T-helper 9 cell (primary cell): ENCODE measurements at regions not wholly inside any gene's neighbourhood (a gene's known extent, or its start where the extent isn't known, plus 50 kb on each side); places are given as distances from the start of the nearest gene placed in this dataset.

Experiments
- DNase-seq: peaks from one replicate; pipeline ENCODE4 v3.0.0-alpha.2; 2020

DNA sequence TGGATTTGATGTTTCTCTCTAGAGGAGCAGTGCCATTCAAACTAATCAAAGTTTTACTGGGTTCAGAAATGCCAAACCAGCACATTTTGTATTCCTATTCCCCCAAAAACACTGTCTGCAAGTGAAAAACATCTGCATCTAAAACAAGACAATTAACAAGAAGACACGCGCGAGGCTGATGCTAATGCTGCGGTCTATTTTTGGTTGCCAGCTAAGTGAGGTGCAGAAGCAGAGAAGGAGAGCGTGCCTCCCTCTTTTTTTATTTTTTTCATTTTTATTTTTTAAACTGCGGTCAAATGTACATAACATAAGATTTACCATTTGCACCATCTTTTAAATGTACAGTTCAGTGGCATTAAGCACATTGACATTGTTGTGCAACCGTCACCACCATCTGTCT, 641.1 kb downstream of the DHX35 start:
- DNase-seq: no peak

GRCh38 chr20:39602649-39603048, 640.5 kb downstream of the DHX35 start:
- DNase-seq: no peak

DNA sequence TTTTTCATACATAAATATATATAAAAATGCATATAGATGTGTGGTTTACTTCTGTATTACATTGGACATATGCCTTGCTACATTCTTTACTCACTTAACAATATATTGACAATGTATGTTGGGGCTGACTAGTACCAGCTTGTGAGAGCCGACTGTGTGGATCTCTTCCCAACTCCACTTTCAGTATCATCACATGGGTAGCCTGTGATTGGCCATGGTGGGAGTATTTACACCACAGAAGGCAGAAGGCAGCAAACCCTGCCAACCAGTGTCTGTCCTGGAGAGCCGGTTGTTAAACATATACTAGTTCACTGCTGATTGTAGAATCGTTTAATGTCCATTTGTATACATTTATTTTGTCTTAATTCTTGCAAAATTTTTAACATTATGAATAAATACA, 638.7 kb downstream of the DHX35 start:
- DNase-seq: no peak

GRCh38 chr20:39600156-39600555, 638.0 kb downstream of the DHX35 start:
- no peak for DNase-seq

- DNase-seq: no peak
These were observed 634.4 kb downstream of the DHX35 start for GRCh38 chr20:39596554-39596953.

DNA sequence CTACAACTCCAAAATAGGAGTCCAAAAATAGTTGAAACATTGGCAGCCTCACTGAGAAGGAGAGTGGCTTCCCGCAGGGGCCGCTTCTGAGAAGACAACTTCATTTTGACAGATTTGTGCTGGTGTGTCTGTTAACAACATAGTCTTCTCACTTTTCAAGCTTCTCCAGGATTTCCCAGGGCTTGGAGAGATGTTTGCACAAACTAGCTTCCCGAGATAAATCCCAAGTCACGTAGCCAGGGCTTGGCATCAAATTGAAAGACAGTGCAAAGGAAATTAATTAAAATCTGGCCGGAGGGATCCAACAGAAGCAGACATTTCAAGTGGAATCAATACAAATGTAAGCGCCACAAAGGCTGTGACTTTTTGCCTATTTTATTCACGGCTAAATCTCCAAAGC, 630.2 kb downstream of the DHX35 start:
- no peak for DNase-seq

- DNase-seq: no peak
These were observed 626.1 kb downstream of the DHX35 start for GRCh38 chr20:39588148-39588757.

GRCh38 chr20:39581034-39581433, 618.9 kb downstream of the DHX35 start:
- no peak for DNase-seq

GRCh38 chr20:39576771-39577170, 614.6 kb downstream of the DHX35 start:
- no peak for DNase-seq

DNA sequence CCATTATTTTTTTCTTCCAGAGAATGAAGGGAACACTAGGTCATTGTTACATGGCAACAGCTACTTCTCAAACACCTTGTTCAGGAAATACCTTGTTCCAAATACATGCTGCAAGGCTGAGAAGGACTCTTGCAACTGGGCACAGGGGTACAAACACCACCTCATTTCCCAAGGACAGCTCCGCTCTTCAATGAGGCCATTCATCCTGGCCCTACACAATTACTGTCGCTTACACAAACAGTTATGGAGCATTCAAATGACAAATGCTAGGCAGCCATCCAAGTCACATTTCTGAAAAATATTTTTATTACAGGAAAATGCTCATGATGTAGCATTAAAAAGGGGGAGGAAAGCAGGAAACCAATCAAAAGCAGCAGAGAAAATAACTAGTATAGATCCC, 611.9 kb downstream of the DHX35 start:
- DNase-seq: no peak

DNA sequence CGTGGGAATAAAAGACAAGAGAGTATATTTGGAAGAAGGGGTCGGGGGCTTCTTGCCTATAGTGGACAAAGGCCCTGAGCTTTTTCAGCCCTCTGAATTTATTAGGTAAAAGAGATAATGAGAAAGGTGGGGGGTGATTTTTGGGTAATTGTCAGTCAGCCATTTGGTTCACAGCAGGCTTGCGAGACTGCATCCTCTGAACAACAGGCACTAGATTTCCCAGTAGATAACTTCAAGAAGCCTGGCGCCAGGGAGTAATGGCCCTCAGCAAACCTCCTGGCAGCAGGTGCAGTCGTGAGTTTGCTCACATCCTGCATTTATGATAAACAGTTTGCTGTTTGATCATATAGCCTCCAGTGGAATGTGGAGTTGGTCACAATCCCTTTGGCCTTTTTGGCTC, 609.0 kb downstream of the DHX35 start:
- DNase-seq: no peak

DNA sequence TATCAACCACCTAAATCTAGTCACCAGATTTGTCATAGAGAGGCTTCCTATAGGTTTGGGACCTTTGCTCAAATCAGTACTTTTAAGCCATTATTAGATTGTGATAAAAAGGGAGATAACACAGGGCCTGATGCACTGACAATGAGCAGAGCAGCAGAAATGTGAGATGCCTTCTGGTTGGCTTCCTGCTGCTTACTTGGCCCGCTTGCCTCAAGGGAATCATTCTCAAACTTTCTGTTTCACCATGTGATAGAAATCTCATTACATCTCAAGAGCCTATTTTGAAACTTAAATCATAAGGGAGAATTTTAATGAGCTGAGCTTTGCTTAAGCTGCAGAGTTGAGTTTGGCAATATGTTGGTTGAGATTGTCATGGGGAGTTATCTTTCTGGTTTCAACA, 606.0 kb downstream of the DHX35 start:
- no peak for DNase-seq

DNA sequence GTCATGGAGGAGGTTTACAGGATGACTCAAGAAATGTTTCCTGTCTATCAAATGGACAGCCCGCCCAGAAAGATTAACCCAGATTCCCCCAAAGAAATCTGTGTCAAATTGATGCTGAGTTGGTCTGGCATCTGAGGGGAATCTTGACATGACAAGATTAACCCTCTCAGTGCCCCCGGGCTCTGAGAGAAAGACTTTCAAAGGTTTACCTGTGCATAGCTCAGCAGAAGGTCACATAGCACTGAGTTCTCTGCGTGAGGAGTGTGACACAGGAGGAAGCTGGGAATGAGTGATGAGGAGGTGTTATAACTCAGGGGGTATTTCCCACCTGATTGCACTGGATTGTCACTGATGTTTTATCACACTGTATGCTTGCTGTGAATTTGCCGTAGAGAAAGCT, 601.2 kb downstream of the DHX35 start:
- no peak for DNase-seq

DNA sequence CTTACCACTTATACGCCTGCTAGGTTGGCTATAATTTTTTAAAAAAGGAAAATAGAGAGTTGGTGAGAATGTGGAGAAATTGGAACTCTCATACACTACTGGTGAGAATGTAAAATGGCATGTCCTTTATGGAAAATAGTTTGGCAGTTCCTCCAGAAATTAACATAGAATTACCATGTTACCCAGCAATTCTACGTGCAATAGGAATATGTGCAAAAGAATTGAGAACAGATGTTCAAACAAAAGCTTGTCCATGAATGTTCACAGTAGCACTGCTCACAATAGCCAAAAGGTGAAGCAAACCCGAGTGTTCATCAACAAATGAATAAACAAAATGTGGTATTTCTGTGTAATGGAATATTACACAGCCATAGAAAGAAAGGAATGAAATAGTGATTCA, 592.2 kb downstream of the DHX35 start:
- no peak for DNase-seq

GRCh38 chr20:39553120-39553519, 591.0 kb downstream of the DHX35 start:
- DNase-seq: no peak

- DNase-seq: no peak
These were observed 587.6 kb downstream of the DHX35 start for GRCh38 chr20:39549733-39550132.

GRCh38 chr20:39547546-39548408, 585.6 kb downstream of the DHX35 start:
- no peak for DNase-seq

DNA sequence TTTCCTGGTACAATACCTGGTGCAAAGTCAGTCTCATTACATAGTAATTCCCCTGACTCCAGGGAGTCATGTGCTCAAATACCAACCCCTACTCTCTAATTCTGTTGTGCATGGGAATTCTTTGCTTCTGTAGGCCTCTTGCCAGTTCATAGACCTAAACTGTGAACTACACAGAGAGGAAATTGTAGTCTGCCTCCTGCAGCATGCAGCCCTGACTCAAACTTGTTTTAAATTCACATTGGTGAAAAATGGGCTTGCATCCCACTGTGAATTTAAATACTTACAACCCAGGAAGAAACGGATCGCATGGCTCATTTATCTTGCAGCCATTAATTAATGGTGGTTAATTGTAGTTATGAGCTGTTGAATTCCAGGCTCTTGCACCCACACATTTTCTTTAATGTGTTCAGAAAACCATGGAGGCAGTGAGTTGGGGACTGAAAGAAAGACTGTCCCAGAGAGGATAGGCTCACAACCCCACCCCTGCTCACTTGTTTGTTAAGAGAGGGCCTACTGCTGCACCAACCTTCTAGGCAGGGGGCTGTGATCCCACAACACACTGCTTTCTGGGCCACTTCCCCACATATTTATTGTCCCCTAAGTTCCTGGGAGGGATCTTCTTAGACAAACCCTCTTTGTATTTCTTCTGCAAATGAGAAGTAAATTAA, 579.1 kb downstream of the DHX35 start:
- DNase-seq: no peak

GRCh38 chr20:39538317-39538716, 576.2 kb downstream of the DHX35 start:
- DNase-seq: no peak

DNA sequence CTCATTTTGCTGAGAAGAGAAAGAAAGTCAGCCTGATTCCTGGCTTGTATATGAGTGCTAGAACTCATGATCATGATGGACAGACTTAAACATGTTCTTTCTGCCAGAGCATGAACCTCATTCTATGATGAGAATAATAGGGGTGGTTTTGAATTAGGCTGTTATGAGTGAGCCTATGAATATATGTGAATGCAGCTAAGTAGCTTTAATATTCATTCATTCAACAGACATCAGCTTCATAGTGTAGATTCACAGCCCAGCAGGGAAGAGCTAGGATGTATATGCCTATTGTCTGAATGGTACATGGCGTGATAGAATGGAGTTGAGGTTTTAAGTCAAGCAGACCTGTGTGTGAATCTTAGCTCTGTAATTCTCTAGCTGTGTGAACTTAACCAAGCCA, 573.2 kb downstream of the DHX35 start:
- no peak for DNase-seq

- no peak for DNase-seq
These were observed 572.7 kb downstream of the DHX35 start for GRCh38 chr20:39534846-39535245.

GRCh38 chr20:39533858-39534257, 571.7 kb downstream of the DHX35 start:
- no peak for DNase-seq

GRCh38 chr20:39532205-39532604, 570.1 kb downstream of the DHX35 start:
- no peak for DNase-seq

DNA sequence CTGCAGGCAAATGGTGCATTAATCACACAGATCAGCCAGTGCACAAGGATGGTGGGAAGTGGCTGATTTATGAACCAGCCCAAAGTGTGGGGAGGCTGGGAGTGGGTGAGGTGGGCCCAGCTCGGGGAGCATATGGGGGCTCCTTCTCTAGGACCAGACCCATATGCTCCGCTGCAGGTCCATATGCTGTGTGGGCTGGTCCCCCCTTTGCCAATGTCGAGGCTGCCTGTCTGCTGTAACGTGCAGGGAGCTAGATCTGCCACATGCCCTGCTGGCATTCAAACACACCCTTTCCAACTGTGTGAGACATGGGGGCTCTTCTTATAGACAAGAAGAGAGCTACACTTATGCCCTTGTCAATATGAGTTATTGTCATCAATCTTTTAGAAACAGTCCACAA, 566.3 kb downstream of the DHX35 start:
- DNase-seq: no peak
